SW 1271 (cell line): ENCODE measurements at regions not wholly inside any gene's neighbourhood (a gene's known extent, or its start where the extent isn't known, plus 50 kb on each side); places are given as distances from the start of the nearest gene placed in this dataset.
"Not testable (repeated sequence)": the region's sequence is repeated elsewhere in the genome, so short reads cannot be mapped to it uniquely, and the experiment has no call there.

Experiments used
- DNase-seq, 2 experiments: peaks; one replicate each; lab custom pipeline; 2025; lab: John Stamatoyannopoulos, UW

- no peak for DNase-seq
These were observed 103.1 kb downstream of the VGLL3 start for GRCh38 chr3:86887876-86888275.

- no peak for DNase-seq
These were observed 110.9 kb downstream of the VGLL3 start for GRCh38 chr3:86880066-86880465.

GRCh38 chr3:86876504-86877181 is 114.3 kb downstream of the VGLL3 start:
- not testable (repeated sequence) for DNase-seq

- DNase-seq = not testable (repeated sequence)
These were observed 116.2 kb downstream of the VGLL3 start for GRCh38 chr3:86874790-86875189.

- no peak for DNase-seq
These were observed 121.4 kb downstream of the VGLL3 start for GRCh38 chr3:86869566-86869965.

GRCh38 chr3:86867982-86868381 is 123.0 kb downstream of the VGLL3 start:
- DNase-seq = no peak

GRCh38 chr3:86865506-86865905 is 125.4 kb downstream of the VGLL3 start:
- DNase-seq = no peak

GRCh38 chr3:86856711-86857110 is 134.2 kb downstream of the VGLL3 start:
- no peak for DNase-seq

GRCh38 chr3:86849991-86850390 is 141.0 kb downstream of the VGLL3 start:
- no peak for DNase-seq

- DNase-seq = no peak
These were observed 145.2 kb downstream of the VGLL3 start for GRCh38 chr3:86845726-86846125.

- no peak for DNase-seq
These were observed 152.0 kb downstream of the VGLL3 start for GRCh38 chr3:86838927-86839326.

- DNase-seq = no peak
These were observed 153.1 kb downstream of the VGLL3 start for GRCh38 chr3:86837871-86838270.

GRCh38 chr3:86830566-86830965 is 160.4 kb downstream of the VGLL3 start:
- no peak for DNase-seq

- no peak for DNase-seq
These were observed 162.2 kb downstream of the VGLL3 start for GRCh38 chr3:86828751-86829150.

- DNase-seq = not testable (repeated sequence)
These were observed 163.4 kb downstream of the VGLL3 start for GRCh38 chr3:86827582-86827981.

- no peak for DNase-seq
These were observed 164.7 kb downstream of the VGLL3 start for GRCh38 chr3:86826292-86826691.

GRCh38 chr3:86815880-86816279 is 175.1 kb downstream of the VGLL3 start:
- no peak for DNase-seq

- no peak for DNase-seq
These were observed 175.9 kb downstream of the VGLL3 start for GRCh38 chr3:86814918-86815655.

GRCh38 chr3:86814321-86814720 is 176.6 kb downstream of the VGLL3 start:
- DNase-seq = no peak

- no peak for DNase-seq
These were observed 189.0 kb downstream of the VGLL3 start for GRCh38 chr3:86801921-86802320.

GRCh38 chr3:86801066-86801465 is 189.9 kb downstream of the VGLL3 start:
- DNase-seq = no peak

- no peak for DNase-seq
These were observed 190.8 kb downstream of the VGLL3 start for GRCh38 chr3:86800116-86800515.

GRCh38 chr3:86797946-86798345 is 193.0 kb downstream of the VGLL3 start:
- DNase-seq = no peak
